GM18526 (cell line): ENCODE measurements at regions not wholly inside any gene's neighbourhood (a gene's known extent, or its start where the extent isn't known, plus 50 kb on each side); places are given as distances from the start of the nearest gene placed in this dataset.

ENCODE experiments used
- POLR2A ChIP-seq: IDR thresholded peaks from 3 replicates; pipeline ENCODE4 v1.6.1; 2011; ENCODE audit not compliant: insufficient read length; ENCODE audit errors: extremely low read depth

GRCh38 chr1:58898739-58899586, 115.1 kb upstream of the JUN start:
- no peak for TF ChIP-seq POLR2A

DNA sequence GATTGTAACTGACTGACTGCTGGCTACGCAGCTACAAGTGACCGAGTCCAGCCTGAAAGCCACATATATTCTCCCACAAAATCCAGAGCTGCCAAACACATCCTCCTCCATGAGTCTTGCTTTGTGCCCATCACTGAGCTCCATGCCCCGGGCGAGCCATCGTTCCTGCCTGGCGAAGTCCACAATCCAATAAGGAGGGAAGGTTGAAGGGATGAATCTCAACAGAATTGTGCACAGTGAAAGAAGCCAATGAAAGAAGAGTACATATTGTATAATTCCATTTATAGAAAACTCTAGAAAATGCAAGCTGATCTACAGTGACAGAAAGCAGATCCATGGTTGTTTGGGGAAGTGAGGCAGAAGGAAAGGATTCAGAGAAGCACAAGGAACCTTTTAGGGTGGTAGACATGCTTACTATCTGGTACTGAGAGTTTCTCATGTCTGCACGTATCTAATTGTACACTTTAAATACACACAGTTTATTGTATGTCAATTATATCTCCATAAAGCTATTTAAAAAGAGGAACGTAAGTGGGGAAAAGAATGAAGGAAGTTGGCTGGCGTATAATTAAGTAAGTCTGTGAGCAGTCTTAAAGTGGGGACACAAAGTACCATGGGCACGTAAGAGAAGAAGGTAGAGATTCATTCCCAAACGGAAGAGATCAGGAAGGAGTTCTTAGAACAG, 115.9 kb upstream of the JUN start:
- no peak for TF ChIP-seq POLR2A

DNA sequence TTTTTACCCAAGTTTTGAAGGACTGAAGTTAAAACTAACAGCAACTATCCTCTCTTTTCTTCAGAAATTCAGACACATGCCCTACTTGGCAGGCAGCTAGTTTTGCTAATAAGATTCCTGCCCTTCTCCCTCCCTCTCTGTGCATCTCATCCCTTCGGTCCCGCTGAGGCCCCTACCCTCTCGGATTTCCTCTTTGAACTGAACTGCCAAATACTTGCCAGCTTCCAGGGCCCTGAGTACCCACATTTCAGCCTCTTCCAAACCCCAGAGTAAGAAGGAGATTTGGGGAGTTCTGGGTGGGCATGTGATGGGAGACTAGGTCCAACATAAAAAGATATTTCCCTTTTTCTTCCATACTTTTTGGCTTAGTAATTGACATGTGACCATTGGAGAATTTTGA, 116.5 kb upstream of the JUN start:
- TF ChIP-seq POLR2A, result no peak

GRCh38 chr1:58901008-58901407, 117.2 kb upstream of the JUN start:
- no peak for TF ChIP-seq POLR2A

GRCh38 chr1:58902830-58903513, 119.1 kb upstream of the JUN start:
- no peak for TF ChIP-seq POLR2A

DNA sequence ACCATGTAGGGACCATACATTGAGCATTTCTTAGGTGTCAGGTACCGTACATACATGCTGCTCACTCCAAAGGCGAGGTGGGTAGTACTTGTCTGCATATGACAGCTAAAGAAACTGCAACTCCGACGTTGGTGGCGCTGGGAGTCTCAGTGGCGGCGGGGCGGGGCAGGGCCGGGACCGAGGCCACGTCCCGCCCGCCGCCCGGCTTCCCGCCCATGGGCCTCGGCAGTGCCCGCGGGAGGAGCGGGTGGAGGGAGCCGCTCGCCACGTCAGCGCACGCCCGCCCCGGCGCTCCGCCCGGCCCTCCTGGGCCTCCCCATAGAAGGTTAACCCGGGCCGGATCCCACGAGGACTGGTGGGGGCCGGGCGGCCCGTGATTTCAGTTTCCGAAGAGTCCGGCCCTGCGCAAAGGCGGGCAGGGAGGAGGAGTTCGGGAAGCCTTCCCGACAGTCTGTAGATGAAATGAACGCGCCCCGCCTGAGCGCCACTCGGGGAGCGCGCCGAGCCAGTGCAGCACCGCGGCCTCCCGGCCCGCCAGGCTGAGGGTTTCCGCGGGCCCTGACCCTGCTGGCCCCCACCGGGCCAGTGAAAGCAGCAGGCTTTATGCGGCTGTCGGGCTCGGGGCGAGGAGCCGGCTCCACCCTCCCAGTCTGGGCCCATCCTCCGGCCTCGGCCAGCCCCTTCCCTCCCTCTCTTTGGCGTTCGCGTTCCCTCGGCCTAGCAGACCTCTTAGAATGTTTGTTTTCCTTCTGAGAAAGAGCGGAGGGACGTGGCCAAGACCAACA, 119.9 kb upstream of the JUN start:
- peak; percentile 59 for TF ChIP-seq POLR2A

DNA sequence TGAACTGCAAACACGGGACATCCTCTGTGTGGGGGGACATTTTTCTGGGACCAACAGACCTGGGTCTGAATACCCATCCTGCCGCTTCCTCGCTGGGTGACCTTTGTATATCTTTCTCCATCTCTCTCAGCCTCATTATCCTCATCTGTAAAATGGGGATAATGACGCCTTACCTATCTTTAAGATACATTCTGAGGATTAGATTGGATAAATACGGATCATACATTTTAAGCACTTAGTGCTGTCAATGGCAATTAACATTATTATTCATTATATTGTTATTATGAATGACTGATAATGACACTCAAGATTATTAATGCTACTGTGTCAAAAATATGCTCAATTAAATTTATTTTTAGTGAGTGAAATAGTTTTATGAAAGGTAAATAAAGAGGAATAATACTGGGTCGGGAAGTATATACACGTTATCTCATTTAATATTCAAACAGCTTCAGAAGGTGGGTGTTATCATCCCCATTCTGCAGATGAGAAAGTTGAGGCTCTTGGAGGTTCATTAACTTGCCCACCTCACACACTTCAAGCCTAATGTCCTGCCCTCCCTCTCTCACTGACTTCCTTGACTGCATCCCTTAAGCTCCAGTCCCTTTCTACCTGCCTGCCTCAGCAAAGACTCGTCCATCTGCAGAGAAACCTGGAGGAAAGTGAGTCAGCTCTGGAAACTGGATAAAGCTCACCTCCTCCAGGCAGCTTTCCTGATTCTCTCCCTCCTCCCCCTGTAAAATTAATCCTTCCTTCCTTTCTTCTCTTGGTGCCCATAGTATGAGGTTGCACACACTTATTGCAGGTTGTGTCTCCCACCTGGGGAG, 120.7 kb upstream of the JUN start:
- no peak for TF ChIP-seq POLR2A

- no peak for TF ChIP-seq POLR2A
Measured at GRCh38 chr1:58905126-58905490, 121.3 kb upstream of the JUN start.

- TF ChIP-seq POLR2A, result no peak
Measured at GRCh38 chr1:58905628-58906221, 121.9 kb upstream of the JUN start.

GRCh38 chr1:58907398-58907797, 123.6 kb upstream of the JUN start:
- no peak for TF ChIP-seq POLR2A

GRCh38 chr1:58908561-58909560, 125.0 kb upstream of the JUN start:
- TF ChIP-seq POLR2A, result no peak

DNA sequence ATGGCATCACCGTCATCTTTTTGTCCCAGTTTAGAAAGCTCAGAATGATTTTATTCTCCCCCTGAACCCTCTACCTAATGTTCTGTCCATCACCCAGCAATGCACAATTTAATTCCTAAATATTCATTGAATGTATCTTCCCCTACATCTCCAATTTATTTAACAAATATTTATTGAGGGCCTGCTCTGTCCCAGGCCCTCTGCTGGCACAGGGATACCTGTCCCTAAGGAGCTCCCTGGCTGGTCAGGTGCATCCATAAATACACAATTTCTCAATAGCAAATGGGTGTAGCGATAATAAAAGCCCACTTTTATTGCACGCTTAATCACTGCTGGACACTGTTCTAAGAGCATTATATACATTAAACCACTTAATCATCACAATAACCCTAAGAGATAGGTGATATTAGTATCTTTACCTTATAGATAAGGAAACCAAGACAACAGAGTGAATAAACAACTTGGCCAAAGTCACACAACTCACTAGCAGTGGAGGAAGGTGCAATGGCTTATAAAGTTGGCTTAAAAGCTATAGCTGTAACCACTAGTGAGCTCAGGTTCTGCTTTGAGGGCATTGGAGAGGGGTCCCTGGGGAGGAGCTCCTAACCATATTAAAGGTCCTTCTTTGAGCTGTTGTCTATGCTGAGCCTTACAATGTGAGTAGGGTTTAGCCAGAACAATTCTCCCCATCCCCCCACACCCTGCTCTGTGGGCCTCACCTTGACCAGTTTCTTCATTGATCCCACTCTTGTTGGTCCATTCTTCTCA, 126.3 kb upstream of the JUN start:
- no peak for TF ChIP-seq POLR2A

GRCh38 chr1:58911841-58912499, 128.1 kb upstream of the JUN start:
- TF ChIP-seq POLR2A, result no peak
